Fibroblast of pulmonary artery (primary cell): ENCODE measurements at regions not wholly inside any gene's neighbourhood (a gene's known extent, or its start where the extent isn't known, plus 50 kb on each side); places are given as distances from the start of the nearest gene placed in this dataset.
A peak's percentile ranks its signal among the peaks of the same experiment; 100 is the strongest.
"Not testable (repeated sequence)": the region's sequence is repeated elsewhere in the genome, so short reads cannot be mapped to it uniquely, and the experiment has no call there.

Experiments used
- DNase-seq: peaks from one replicate; pipeline ENCODE4 v3.0.0-alpha.2; 2010; ENCODE audit warnings: low read depth
- H3K4me3 ChIP-seq: replicated peaks from 2 replicates; pipeline ENCODE4 v1.5.1; 2011; ENCODE audit warnings: low read depth, mild to moderate bottlenecking, control low read depth, low read length, moderate library complexity
- CTCF ChIP-seq: IDR thresholded peaks from 2 replicates; pipeline ENCODE4 v1.5.1; 2011; ENCODE audit warnings: mild to moderate bottlenecking, control low read depth, low read length, inconsistent platforms; ENCODE audit errors: missing control alignments

- peak; percentile 38 for TF ChIP-seq CTCF
- peak; percentile 60 for DNase-seq
- H3K4me3 ChIP-seq: no peak overlapping the region
Observed at GRCh38 chr2:67322353-67323001, 74.7 kb upstream of the ETAA1 start.

DNA sequence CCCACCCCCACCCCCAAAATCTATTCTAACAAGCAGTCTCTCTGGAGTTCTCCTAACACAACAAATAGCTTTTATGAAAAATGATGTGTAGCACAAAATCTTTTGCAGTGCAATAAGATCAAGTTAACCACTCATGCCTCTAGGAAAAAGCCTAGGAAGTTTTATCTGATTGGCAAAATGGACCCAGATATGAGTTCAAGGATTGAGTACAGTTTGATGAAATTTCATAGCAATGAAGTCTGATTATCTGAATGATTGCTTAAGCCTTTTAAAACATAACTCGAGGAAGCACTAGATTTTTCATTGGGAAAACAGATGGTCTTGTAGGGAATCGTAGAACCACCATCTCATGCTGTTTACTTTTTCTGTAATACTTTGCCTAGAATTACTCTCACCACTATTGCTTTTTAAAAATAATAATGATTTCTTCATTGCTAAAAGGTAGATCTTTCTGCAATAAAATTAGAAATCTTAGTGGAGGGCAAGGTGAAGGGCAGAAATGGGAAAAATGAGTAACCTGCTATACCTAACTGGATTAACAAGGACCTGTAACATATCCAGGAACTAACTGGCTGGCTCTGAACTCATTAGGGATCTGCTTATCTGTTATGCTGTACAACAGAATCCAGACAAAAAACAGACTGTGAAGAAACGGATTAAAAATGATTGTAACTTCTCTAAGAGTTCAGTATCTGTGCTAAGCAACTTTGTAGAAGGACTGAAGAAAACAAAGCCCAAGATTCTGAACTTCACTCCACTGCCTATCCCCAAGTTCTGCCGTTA, 73.7 kb upstream of the ETAA1 start:
- TF ChIP-seq CTCF: no peak
- DNase-seq: no peak
- H3K4me3 ChIP-seq: no peak overlapping the region

- no peak for DNase-seq
- TF ChIP-seq CTCF: no peak
- no peak overlapping the region for H3K4me3 ChIP-seq
Observed at GRCh38 chr2:67329513-67329912, 67.6 kb upstream of the ETAA1 start.

DNA sequence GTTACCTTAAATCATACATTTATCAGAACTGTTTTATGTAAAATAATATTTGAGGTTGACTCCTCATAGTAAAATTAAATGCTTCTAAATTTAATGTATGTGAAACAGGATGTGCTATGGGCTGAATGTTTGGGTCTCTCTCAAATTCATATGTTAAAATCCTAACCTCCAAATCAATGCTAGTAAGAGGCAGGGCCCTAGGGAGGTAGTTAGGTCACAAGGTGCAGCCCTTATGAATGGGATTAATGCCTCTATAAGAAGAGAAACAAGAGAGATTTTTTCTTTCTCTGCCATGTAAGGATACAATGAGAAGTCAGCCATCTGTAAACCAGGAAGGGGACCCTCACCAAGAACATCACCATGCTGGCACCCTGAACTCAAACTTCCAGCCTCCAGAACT, 67.2 kb upstream of the ETAA1 start:
- no peak overlapping the region for H3K4me3 ChIP-seq
- TF ChIP-seq CTCF: no peak
- no peak for DNase-seq

DNA sequence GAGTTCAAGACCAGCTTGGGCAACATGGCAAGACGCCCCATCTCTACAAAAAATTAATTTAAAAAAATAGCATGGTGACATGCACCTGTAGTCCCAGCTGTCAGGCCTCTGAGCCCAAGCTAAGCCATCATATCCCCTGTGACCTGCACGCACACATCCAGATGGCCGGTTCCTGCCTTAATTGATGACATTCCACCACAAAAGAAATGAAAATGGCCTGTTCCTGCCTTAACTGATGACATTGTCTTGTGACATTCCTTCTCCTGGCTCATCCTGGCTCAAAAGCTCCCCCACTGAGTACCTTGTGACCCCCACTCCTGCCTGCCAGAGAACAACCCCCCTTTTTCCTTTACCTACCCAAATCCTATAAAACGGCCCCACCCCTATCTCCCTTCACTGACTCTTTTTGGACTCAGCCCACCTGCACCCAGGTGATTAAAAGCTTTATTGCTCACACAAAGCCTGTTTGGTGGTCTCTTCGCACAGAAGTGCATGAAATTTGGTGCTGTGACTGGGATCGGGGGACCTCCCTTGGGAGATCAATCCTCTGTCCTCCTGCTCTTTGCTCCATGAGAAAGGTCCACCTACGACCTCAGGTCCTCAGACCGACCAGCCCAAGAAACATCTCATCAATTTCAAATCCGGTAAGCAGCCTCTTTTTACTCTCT, 65.6 kb upstream of the ETAA1 start:
- not testable (repeated sequence) for H3K4me3 ChIP-seq, DNase-seq

DNA sequence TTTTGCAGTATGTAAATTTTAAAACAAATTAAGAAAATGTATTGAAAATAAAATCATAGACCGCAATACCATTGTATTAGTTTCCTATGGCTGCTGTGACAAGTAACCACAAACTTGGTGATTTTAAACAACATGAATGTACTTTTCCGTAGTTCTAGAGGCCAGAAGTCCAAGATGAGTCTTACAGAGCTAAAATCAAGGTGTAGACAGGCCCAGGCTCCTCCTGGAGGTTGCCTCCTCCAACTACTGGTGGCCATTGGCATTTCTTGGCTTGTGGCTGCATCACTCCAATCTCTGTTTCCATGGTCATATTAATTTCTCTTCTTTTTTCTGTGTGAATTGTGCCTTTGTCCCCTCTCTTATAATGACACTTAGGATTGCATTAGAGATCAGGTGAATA, 59.2 kb upstream of the ETAA1 start:
- DNase-seq: no peak
- no peak overlapping the region for H3K4me3 ChIP-seq
- TF ChIP-seq CTCF: no peak

DNA sequence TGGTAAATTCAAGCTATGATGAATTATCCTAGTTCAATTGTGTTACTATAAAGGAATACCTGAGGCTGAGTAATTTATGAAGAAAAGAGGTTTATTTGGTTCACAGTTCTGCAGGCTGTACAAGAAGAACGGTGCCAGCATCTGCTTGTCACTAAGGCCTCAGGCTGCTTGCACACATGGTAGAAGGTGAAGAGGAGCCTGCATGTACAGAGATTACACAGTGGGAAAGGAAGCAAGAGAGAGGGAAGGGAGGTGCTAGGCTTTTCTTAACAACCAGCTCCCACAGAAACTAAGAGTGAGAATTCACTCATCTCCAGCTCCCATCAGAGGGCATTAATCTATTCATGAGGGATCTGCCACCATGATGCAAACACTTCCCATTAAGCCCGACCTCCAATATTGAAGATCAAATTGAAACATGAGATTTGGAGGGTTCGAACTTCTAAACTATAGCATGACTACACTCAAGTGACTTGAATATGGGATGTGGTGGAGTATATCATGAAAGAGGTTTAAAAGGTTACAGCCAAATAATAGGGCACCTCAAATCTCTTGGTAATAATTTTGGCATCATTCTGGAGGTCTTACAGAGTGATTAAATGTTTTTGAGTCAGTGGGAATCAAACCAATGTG, 58.4 kb upstream of the ETAA1 start:
- no peak for TF ChIP-seq CTCF
- no peak for DNase-seq
- no peak overlapping the region for H3K4me3 ChIP-seq
